SH-SY5Y (cell line): ENCODE measurements at regions not wholly inside any gene's neighbourhood (a gene's known extent, or its start where the extent isn't known, plus 50 kb on each side); places are given as distances from the start of the nearest gene placed in this dataset.

Experiments
- GATA2 ChIP-seq: IDR thresholded peaks from 2 replicates; pipeline ENCODE4 v1.6.1; 2011; ENCODE audit warnings: mild to moderate bottlenecking, low read depth, low read length
- GATA3 ChIP-seq: IDR thresholded peaks from 2 replicates; pipeline ENCODE4 v1.6.1; 2011; ENCODE audit warnings: low read depth, mild to moderate bottlenecking, low read length, moderate library complexity

DNA sequence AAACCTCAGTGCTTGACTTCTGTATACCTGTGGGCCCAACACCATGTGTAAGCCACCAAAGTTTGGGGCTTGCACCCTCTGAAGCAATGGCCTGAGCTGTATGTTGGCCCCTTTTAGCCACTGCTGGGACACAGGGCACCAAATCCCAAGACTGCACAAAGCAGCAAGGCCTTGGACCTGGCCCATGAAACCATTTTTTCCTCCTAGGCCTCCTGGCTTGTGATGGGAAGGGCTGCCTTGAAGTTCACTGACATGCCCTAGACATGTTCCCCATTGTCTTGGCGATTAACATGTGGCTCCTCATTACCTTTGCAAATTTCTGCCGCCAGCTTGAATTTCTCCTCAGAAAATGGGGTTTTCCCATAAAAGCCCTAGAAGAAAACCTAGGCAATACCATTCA is 345.5 kb downstream of the MLLT3 start:
- TF ChIP-seq GATA3 = no peak
- TF ChIP-seq GATA2 = no peak
